GM12891 (cell line): ENCODE measurements at regions not wholly inside any gene's neighbourhood (a gene's known extent, or its start where the extent isn't known, plus 50 kb on each side); places are given as distances from the start of the nearest gene placed in this dataset.

Experiments
- PAX5 ChIP-seq: IDR thresholded peaks from 2 replicates; pipeline ENCODE4 v1.6.1; 2011; ENCODE audit warnings: low read length, moderate library complexity, mild to moderate bottlenecking; ENCODE audit not compliant: insufficient read depth, severe bottlenecking
- POLR2A ChIP-seq: IDR thresholded peaks from 2 replicates; pipeline ENCODE4 v1.6.1; 2011; ENCODE audit warnings: low read depth, low read length, control low read depth
- POLR2AphosphoS5 ChIP-seq: IDR thresholded peaks from 2 replicates; pipeline ENCODE4 v1.6.1; 2011; ENCODE audit warnings: low read depth, low read length, control low read depth
- POU2F2 ChIP-seq: IDR thresholded peaks from 2 replicates; pipeline ENCODE4 v1.6.1; 2011; ENCODE audit warnings: low read depth, mild to moderate bottlenecking, control low read depth, low read length, moderate library complexity
- SPI1 ChIP-seq: IDR thresholded peaks from 2 replicates; pipeline ENCODE4 v1.6.1; 2011; ENCODE audit warnings: low read depth, low read length, control low read depth
- TAF1 ChIP-seq: IDR thresholded peaks from 2 replicates; pipeline ENCODE4 v1.6.1; 2011; ENCODE audit warnings: low read depth, low read length, control low read depth

DNA sequence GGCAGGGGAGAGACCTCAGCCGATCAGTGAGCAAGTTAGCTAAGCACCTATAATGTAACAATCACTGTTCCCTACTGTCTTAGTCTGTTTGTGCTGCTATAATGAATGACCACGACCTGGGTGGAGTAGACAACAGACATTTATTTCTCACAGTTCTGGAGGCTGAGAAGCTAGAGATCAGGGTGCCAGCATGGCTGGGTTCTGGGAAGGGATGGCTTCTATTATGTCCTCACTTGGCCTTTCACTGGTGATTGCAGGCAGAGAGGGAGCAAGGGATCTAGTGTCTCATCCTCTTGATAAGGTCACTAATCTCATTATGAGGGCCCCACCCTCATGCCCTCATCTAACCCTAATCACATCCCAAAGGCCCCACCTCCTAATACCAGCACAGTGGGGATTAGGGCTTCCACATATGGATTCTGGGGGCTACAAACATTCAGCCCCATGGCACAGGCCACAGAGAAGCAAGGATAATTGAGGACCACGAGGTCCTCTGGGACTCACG lies 162.5 kb downstream of the CD83 start:
- TF ChIP-seq POLR2AphosphoS5 (no peak), POLR2A (no peak), SPI1 (no peak), TAF1 (no peak), POU2F2 (no peak), PAX5 (no peak)
